NB4 (cell line): ENCODE measurements at regions not wholly inside any gene's neighbourhood (a gene's known extent, or its start where the extent isn't known, plus 50 kb on each side); places are given as distances from the start of the nearest gene placed in this dataset.

Experiments
- CTCF ChIP-seq: IDR thresholded peaks from one replicate; pipeline ENCODE4 v1.5.1; 2012; ENCODE audit warnings: low read depth, low read length
- POLR2A ChIP-seq: IDR thresholded peaks from 2 replicates; pipeline ENCODE4 v1.6.1; 2011; ENCODE audit warnings: mild to moderate bottlenecking; ENCODE audit not compliant: insufficient read length; ENCODE audit errors: extremely low read depth

GRCh38 chr14:65915125-65915524 lies 502.6 kb downstream of the FUT8 start:
- no peak for TF ChIP-seq CTCF
- TF ChIP-seq POLR2A, result no peak
